Suprapubic skin (tissue), 4 donors: ENCODE measurements at regions not wholly inside any gene's neighbourhood (a gene's known extent, or its start where the extent isn't known, plus 50 kb on each side); places are given as distances from the start of the nearest gene placed in this dataset.
A peak's percentile ranks its signal among the peaks of the same experiment; 100 is the strongest.

Source experiments
- DNase-seq, 2 donors: peaks; one replicate each; pipeline ENCODE4 v3.0.0-alpha.2; 2019; ENCODE audit warnings: low spot score in 2 of 2
- H3K27ac ChIP-seq: fragments of 200-600 bp; sonication (generic); one replicate; pipeline ENCODE4 v1.5.1; 2019
- H3K27me3 ChIP-seq: fragments of 200-600 bp; sonication (generic); one replicate; pipeline ENCODE4 v1.5.1; 2019
- H3K36me3 ChIP-seq: fragments of 200-600 bp; sonication (generic); one replicate; pipeline ENCODE4 v1.5.1; 2019
- H3K4me1 ChIP-seq: fragments of 200-600 bp; sonication (generic); one replicate; pipeline ENCODE4 v1.5.1; 2019
- H3K4me3 ChIP-seq: fragments of 200-600 bp; sonication (generic); one replicate; pipeline ENCODE4 v1.5.1; 2019; ENCODE audit warnings: mild to moderate bottlenecking
- H3K9me3 ChIP-seq: fragments of 200-600 bp; sonication (generic); one replicate; pipeline ENCODE4 v1.5.1; 2019
- CTCF ChIP-seq, 2 donors: fragments of 200-600 bp in 1 of 2; fragments of 450-650 bp in 1 of 2; sonication (generic) in 1 of 2; IDR thresholded peaks; one replicate each; pipeline ENCODE4 v1.5.1; 2016 to 2019; ENCODE audit warnings: antibody characterized with exemption in 2 of 2, mild to moderate bottlenecking in 1 of 2, moderate library complexity in 1 of 2
- EP300 ChIP-seq: sonication (generic); formaldehyde crosslinking; IDR thresholded peaks from one replicate; pipeline ENCODE4 v1.6.1; 2017; ENCODE audit warnings: antibody characterized with exemption
- POLR2A ChIP-seq, 2 donors: fragments of 450-650 bp; IDR thresholded peaks; one replicate each; pipeline ENCODE4 v1.6.1; 2017; ENCODE audit warnings: antibody characterized with exemption in 2 of 2, mild to moderate bottlenecking in 2 of 2, moderate library complexity in 2 of 2
- POLR2AphosphoS5 ChIP-seq, 3 donors: sonication (generic); formaldehyde crosslinking; IDR thresholded peaks; one replicate each; pipeline ENCODE4 v1.6.1; 2017; ENCODE audit warnings: antibody characterized with exemption in 3 of 3
- WGBS: methylation state at CpG from one replicate; pipeline ENCODE4 v1.1.5; 2018; 5-methylcytosine and 5-hydroxymethylcytosine counted together

GRCh38 chr16:17926461-17926860, 410.1 kb downstream of the NPIPA8 start:
- Histone ChIP-seq H3K9me3 (no peaks in the 10 kb centered on the region), H3K4me1 (no peaks in the 10 kb centered on the region), H3K27ac (no peak overlapping the region), H3K4me3 (no peak overlapping the region), H3K36me3 (no peaks in the 10 kb centered on the region), H3K27me3 (no peaks in the 10 kb centered on the region)
- no peak for TF ChIP-seq POLR2AphosphoS5 (IDR thresholded peaks at IDR 0.05)
- TF ChIP-seq POLR2A (IDR thresholded peaks at IDR 0.05) = no peak
- TF ChIP-seq CTCF (IDR thresholded peaks at IDR 0.05) = no peak
- TF ChIP-seq EP300 = no peak
- WGBS = 65% methylated on average over 5 of the region's 5 CpGs
- no peak for DNase-seq

- no peaks in the 10 kb centered on the region for H3K4me1 ChIP-seq
- H3K27ac ChIP-seq = no peak overlapping the region
- H3K27me3 ChIP-seq = no peaks in the 10 kb centered on the region
- H3K4me3 ChIP-seq = no peak overlapping the region
- no peak for DNase-seq
- no peaks in the 10 kb centered on the region for H3K36me3 ChIP-seq
- WGBS = 91% methylated on average over 6 of the region's 6 CpGs
- TF ChIP-seq POLR2A (IDR thresholded peaks at IDR 0.05) (no peak), POLR2AphosphoS5 (IDR thresholded peaks at IDR 0.05) (no peak), CTCF (IDR thresholded peaks at IDR 0.05) (no peak), EP300 (no peak)
- H3K9me3 ChIP-seq = no peaks in the 10 kb centered on the region
Measured at GRCh38 chr16:17925761-17926160, 410.8 kb downstream of the NPIPA8 start.

- Histone ChIP-seq H3K4me1 (no peaks in the 10 kb centered on the region), H3K36me3 (no peaks in the 10 kb centered on the region), H3K4me3 (no peak overlapping the region), H3K27me3 (no peaks in the 10 kb centered on the region), H3K9me3 (peaks cover 8% of the 10 kb centered on the region), H3K27ac (no peak overlapping the region)
- 75% methylated on average over 2 of the region's 2 CpGs for WGBS
- no peak for DNase-seq
- TF ChIP-seq POLR2A (IDR thresholded peaks at IDR 0.05) (no peak), CTCF (IDR thresholded peaks at IDR 0.05) (peak in 1 of 2 donors; percentile 27)
Measured at GRCh38 chr16:17921357-17921978, 415.1 kb downstream of the NPIPA8 start.

- Histone ChIP-seq H3K4me1 (no peaks in the 10 kb centered on the region), H3K36me3 (no peaks in the 10 kb centered on the region), H3K4me3 (no peak overlapping the region), H3K27ac (no peak overlapping the region), H3K27me3 (no peaks in the 10 kb centered on the region), H3K9me3 (peaks cover 8% of the 10 kb centered on the region)
- TF ChIP-seq CTCF (IDR thresholded peaks at IDR 0.05) (no peak), POLR2A (IDR thresholded peaks at IDR 0.05) (no peak), EP300 (no peak), POLR2AphosphoS5 (IDR thresholded peaks at IDR 0.05) (no peak)
- no peak for DNase-seq
- 78% methylated on average over 3 of the region's 3 CpGs for WGBS
Measured at GRCh38 chr16:17917316-17918019, 419.1 kb downstream of the NPIPA8 start.

- no peak for DNase-seq
- H3K4me1 ChIP-seq = no peaks in the 10 kb centered on the region
- H3K9me3 ChIP-seq = peaks cover 8% of the 10 kb centered on the region
- TF ChIP-seq POLR2A (IDR thresholded peaks at IDR 0.05) (no peak), CTCF (IDR thresholded peaks at IDR 0.05) (no peak)
- H3K27ac ChIP-seq = no peak overlapping the region
- H3K36me3 ChIP-seq = no peaks in the 10 kb centered on the region
- WGBS = 86% methylated on average over 5 of the region's 5 CpGs
- H3K27me3 ChIP-seq = no peaks in the 10 kb centered on the region
- no peak overlapping the region for H3K4me3 ChIP-seq
Measured at GRCh38 chr16:17915791-17916190, 420.7 kb downstream of the NPIPA8 start.
